GM18858 (cell line): ENCODE measurements at regions not wholly inside any gene's neighbourhood (a gene's known extent, or its start where the extent isn't known, plus 50 kb on each side); places are given as distances from the start of the nearest gene placed in this dataset.

ENCODE experiments used
- ATAC-seq: cut with Tn5 transposase; IDR thresholded peaks from one replicate; pipeline ENCODE4 v1.9.1; 2021; ENCODE audit not compliant: unreplicated experiment

DNA sequence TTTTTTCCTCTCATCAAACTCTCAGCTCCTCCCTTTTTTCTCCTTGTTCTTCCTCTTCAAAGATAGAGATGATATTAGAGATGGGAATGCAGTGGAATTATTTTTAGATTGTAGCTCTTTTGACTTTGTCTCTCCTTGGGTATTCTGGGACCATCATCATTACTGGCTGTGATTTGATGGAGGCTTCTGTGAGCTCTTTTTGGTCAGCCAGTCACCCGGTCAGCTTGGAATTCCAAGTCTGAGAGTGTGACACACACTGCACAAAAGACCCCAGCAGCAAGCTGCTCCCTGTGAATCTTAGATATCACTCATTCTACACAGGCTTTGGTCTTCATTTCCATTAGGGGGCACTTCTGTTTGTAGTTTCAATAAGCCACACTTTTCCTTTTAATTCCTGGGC, 51.6 kb upstream of the NEK7 start:
- ATAC-seq = no peak

GRCh38 chr1:198106011-198106410, 50.8 kb upstream of the NEK7 start:
- no peak for ATAC-seq
